Lower leg skin (tissue), 3 donors: ENCODE measurements at regions not wholly inside any gene's neighbourhood (a gene's known extent, or its start where the extent isn't known, plus 50 kb on each side); places are given as distances from the start of the nearest gene placed in this dataset.

Experiments
- POLR2A ChIP-seq, 2 donors: fragments of 450-650 bp; IDR thresholded peaks; one replicate each; pipeline ENCODE4 v1.6.1; 2016 to 2017; ENCODE audit warnings: antibody characterized with exemption in 2 of 2, mild to moderate bottlenecking in 1 of 2, moderate library complexity in 1 of 2
- TF ChIP-seq, protein P1 (sequence below), 3 donors: fragments of 450-650 bp; IDR thresholded peaks; one replicate each; pipeline ENCODE4 v1.5.1; 2016; ENCODE audit warnings: antibody characterized with exemption in 3 of 3, mild to moderate bottlenecking in 3 of 3, moderate library complexity in 2 of 3

DNA sequence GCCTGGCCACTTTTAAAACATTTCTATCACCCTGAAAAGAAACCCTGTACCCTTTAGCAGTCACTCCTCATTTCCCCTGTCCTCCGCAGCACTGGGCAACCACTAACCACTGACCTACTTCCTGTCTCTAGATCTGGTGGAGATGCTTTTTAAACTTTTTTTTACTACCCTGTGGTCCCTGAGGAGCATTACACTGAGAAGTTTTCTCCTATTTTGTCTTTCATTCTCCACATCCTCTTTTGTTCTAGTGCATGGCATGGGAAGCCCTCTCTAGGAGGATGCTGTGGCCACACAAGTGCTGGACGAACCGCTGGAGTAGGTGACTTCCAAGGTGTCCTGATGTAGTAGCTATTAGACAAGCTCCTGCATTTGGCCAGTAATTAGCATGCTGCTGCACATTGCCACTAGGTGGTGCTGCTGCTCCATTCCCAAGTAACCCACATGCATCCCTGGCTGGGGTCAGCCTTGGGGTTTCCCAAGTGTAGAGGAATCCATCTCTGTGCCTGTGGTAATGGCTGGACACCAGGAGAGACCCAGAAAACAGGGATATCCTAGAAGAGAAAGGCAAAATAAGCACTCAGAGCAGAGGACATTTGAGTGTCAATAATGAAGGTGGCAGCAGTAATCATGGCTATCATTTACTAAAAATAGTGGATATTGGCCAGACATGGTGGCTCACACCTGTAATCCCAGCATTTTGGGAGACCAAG is 143.8 kb upstream of the CRHR1 start:
- no peak for TF ChIP-seq POLR2A (IDR thresholded peaks at IDR 0.05)
- TF ChIP-seq, protein P1, sequence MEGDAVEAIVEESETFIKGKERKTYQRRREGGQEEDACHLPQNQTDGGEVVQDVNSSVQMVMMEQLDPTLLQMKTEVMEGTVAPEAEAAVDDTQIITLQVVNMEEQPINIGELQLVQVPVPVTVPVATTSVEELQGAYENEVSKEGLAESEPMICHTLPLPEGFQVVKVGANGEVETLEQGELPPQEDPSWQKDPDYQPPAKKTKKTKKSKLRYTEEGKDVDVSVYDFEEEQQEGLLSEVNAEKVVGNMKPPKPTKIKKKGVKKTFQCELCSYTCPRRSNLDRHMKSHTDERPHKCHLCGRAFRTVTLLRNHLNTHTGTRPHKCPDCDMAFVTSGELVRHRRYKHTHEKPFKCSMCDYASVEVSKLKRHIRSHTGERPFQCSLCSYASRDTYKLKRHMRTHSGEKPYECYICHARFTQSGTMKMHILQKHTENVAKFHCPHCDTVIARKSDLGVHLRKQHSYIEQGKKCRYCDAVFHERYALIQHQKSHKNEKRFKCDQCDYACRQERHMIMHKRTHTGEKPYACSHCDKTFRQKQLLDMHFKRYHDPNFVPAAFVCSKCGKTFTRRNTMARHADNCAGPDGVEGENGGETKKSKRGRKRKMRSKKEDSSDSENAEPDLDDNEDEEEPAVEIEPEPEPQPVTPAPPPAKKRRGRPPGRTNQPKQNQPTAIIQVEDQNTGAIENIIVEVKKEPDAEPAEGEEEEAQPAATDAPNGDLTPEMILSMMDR (IDR thresholded peaks at IDR 0.05) = peak in 1 of 3 donors; percentile 34
